IMR-90 (cell line): ENCODE measurements at regions not wholly inside any gene's neighbourhood (a gene's known extent, or its start where the extent isn't known, plus 50 kb on each side); places are given as distances from the start of the nearest gene placed in this dataset.

ENCODE experiments used
- MAFK ChIP-seq: IDR thresholded peaks from 2 replicates; pipeline ENCODE4 v1.6.1; 2012; ENCODE audit warnings: low read depth, low read length, improper control_type of control experiment
- TF ChIP-seq, protein P1 (sequence below): conservative IDR thresholded peaks from 2 replicates; pipeline ENCODE4 v1.5.1; 2012; ENCODE audit warnings: mild to moderate bottlenecking, low read depth, low read length, improper control_type of control experiment

DNA sequence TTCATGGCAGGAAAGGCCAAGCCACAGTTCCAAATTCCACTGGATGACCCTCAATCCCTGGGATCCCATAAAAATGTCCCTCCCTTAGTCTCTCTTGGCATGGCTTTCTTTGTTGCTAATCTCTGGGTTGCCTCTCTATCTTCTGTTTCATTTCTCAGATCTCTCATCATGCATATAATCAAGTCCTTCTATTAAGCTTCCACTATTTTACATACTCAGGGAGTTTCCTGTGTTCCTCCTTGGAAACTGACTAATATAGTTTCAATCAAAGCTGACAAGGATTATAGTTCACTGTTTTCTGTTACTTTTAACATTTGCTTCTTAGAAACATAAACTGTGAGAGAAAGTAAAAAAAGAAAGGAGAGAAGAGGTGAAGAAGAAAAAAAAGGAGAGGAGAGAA, 113.8 kb upstream of the COL8A1 start:
- no peak for TF ChIP-seq MAFK
- TF ChIP-seq, protein P1, sequence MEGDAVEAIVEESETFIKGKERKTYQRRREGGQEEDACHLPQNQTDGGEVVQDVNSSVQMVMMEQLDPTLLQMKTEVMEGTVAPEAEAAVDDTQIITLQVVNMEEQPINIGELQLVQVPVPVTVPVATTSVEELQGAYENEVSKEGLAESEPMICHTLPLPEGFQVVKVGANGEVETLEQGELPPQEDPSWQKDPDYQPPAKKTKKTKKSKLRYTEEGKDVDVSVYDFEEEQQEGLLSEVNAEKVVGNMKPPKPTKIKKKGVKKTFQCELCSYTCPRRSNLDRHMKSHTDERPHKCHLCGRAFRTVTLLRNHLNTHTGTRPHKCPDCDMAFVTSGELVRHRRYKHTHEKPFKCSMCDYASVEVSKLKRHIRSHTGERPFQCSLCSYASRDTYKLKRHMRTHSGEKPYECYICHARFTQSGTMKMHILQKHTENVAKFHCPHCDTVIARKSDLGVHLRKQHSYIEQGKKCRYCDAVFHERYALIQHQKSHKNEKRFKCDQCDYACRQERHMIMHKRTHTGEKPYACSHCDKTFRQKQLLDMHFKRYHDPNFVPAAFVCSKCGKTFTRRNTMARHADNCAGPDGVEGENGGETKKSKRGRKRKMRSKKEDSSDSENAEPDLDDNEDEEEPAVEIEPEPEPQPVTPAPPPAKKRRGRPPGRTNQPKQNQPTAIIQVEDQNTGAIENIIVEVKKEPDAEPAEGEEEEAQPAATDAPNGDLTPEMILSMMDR, result no peak
